HepG2 (cell line): ENCODE measurements at regions not wholly inside any gene's neighbourhood (a gene's known extent, or its start where the extent isn't known, plus 50 kb on each side); places are given as distances from the start of the nearest gene placed in this dataset.

Source experiments
- ATAC-seq: fragments of 200-7000 bp; cut with Tn5 transposase; 3 replicates; pipeline ENCODE4 v1.9.1; 2020; ENCODE audit warnings: mild to moderate bottlenecking, moderate library complexity
- BruUV-seq: library from RNA; stranded (reverse); fragments of 400-500 nt; replicated peaks from 2 replicates; lab custom pipeline; 2021; lab: Mats Ljungman, UMichigan
- CTCF ChIA-PET: fragments of 300-600 bp; formaldehyde crosslinking; extraction: SDS; loops from one replicate; lab custom pipeline; 2021; ENCODE audit warnings: low total read pairs, inconsistent platforms, low intra/inter-chr PET ratio; lab: Yijun Ruan, JAX
- POLR2A ChIA-PET: fragments of 350-600 bp; sonication (Branson Sonifier 250); formaldehyde crosslinking; loops from one replicate; lab custom pipeline; 2020; ENCODE audit warnings: antibody characterized with exemption, inconsistent platforms; lab: Yijun Ruan, JAX
- DNase-seq: peaks from one replicate; pipeline ENCODE4 v3.0.0-alpha.2; 2015; ENCODE audit warnings: low spot score
- FAIRE-seq: peaks from 3 replicates; lab custom pipeline; 2011; peaks lifted over from hg19 to GRCh38; lab: Jason Lieb, UNC
- H2AFZ ChIP-seq: one replicate; pipeline ENCODE4 v1.6.1; 2011; ENCODE audit warnings: low read length, inconsistent platforms
- H3K27ac ChIP-seq: fragments of 300-600 bp; 3 replicates; pipeline ENCODE4 v1.8.0; 2011; ENCODE audit warnings: mixed run types, mild to moderate bottlenecking, mixed read lengths, low read length, inconsistent platforms; ENCODE audit not compliant: insufficient read depth; ENCODE audit errors: extremely low read length
- H3K27me3 ChIP-seq, 2 experiments: fragments of 200-600 bp in 1 of 2; 2 replicates in 1 of 2; 3 replicates in 1 of 2; pipeline versions ENCODE4 v1.6.0 to v1.8.0; 2011; ENCODE audit warnings: low read length in 2 of 2, mild to moderate bottlenecking in 2 of 2, moderate library complexity in 2 of 2, inconsistent platforms in 1 of 2; ENCODE audit not compliant: insufficient read depth in 2 of 2, control insufficient read depth in 1 of 2
- H3K36me3 ChIP-seq, 2 experiments: fragments of 200-600 bp in 1 of 2; replicated peaks in 1 of 2; 2 replicates in 1 of 2; 3 replicates in 1 of 2; pipeline versions ENCODE4 v1.5.1 to v1.8.0; 2011; ENCODE audit warnings: low read length in 2 of 2, inconsistent platforms in 1 of 2; ENCODE audit not compliant: insufficient read depth in 2 of 2, control insufficient read depth in 1 of 2
- H3K4me1 ChIP-seq: 2 replicates; pipeline ENCODE4 v1.5.1; 2012; ENCODE audit warnings: low read length, inconsistent platforms; ENCODE audit not compliant: insufficient read depth
- H3K4me2 ChIP-seq: 2 replicates; pipeline ENCODE4 v1.6.0; 2011; ENCODE audit warnings: low read depth, low read length, inconsistent platforms
- H3K4me3 ChIP-seq, 3 experiments: fragments of 200-600 bp in 1 of 3; sonication (generic), shearing (Covaris generic) in 1 of 3; replicated peaks in 1 of 3; 2 replicates each; pipeline ENCODE4 v1.5.1; 2011 to 2016; ENCODE audit warnings: low read length in 3 of 3, inconsistent platforms in 2 of 3, low read depth in 2 of 3, mild to moderate bottlenecking in 2 of 3, control low read depth in 1 of 3, mixed read lengths in 1 of 3; ENCODE audit not compliant: insufficient read depth in 1 of 3
- H3K79me2 ChIP-seq: one replicate; pipeline ENCODE4 v1.6.1; 2011; ENCODE audit warnings: low read length, inconsistent platforms; ENCODE audit not compliant: insufficient read depth
- H3K9ac ChIP-seq: 2 replicates; pipeline ENCODE4 v1.6.0; 2011; ENCODE audit warnings: mild to moderate bottlenecking, low read depth, low read length, inconsistent platforms; ENCODE audit not compliant: insufficient read depth
- H3K9me3 ChIP-seq: 2 replicates; pipeline ENCODE4 v1.5.1; 2012; ENCODE audit warnings: mild to moderate bottlenecking, low read length
- H4K20me1 ChIP-seq: 2 replicates; pipeline ENCODE4 v1.6.0; 2011; ENCODE audit warnings: inconsistent platforms, mild to moderate bottlenecking, low read length, moderate library complexity; ENCODE audit not compliant: insufficient read depth
- HES4 ChIP-seq: sonication (generic); formaldehyde crosslinking; IDR thresholded peaks from 2 replicates; pipeline ENCODE4 v1.9.0; 2021; ENCODE audit warnings: mild to moderate bottlenecking, missing genetic modification reagents, borderline replicate concordance
- MED8 ChIP-seq: sonication (generic); formaldehyde crosslinking; IDR thresholded peaks from 2 replicates; pipeline ENCODE4 v1.8.1; 2023; ENCODE audit warnings: mild to moderate bottlenecking, missing genetic modification reagents; ENCODE audit not compliant: insufficient replicate concordance
- MTA1 ChIP-seq: sonication (generic); formaldehyde crosslinking; IDR thresholded peaks from 2 replicates; pipeline ENCODE4 v1.4.0; 2020; ENCODE audit warnings: missing genetic modification reagents, mild to moderate bottlenecking, borderline replicate concordance
- NKX3-1 ChIP-seq: sonication (generic); formaldehyde crosslinking; IDR thresholded peaks from 2 replicates; pipeline ENCODE4 v1.5.0; 2020; ENCODE audit warnings: missing genetic modification reagents
- RARG ChIP-seq: sonication (generic); formaldehyde crosslinking; IDR thresholded peaks from 2 replicates; pipeline ENCODE4 v1.4.0; 2020; ENCODE audit warnings: low read depth, mild to moderate bottlenecking, missing genetic modification reagents
- RBAK ChIP-seq: sonication (generic); formaldehyde crosslinking; IDR thresholded peaks from 2 replicates; pipeline ENCODE4 v1.5.1; 2020; ENCODE audit warnings: mild to moderate bottlenecking, missing genetic modification reagents
- SYNCRIP ChIP-seq: fragments of 200-400 bp; formaldehyde crosslinking; IDR thresholded peaks from 2 replicates; pipeline ENCODE4 v1.6.1; 2018; ENCODE audit warnings: mild to moderate bottlenecking, low read depth, low read length; ENCODE audit not compliant: insufficient read depth
- ZNF562 ChIP-seq: sonication (generic); formaldehyde crosslinking; IDR thresholded peaks from 2 replicates; pipeline ENCODE4 v1.8.0; 2022; ENCODE audit warnings: missing genetic modification reagents, borderline replicate concordance
- ZNF709 ChIP-seq: sonication (generic); formaldehyde crosslinking; IDR thresholded peaks from 2 replicates; pipeline ENCODE4 v1.5.0; 2020; ENCODE audit warnings: mild to moderate bottlenecking, missing genetic modification reagents
- ZNF746 ChIP-seq: sonication (generic); formaldehyde crosslinking; IDR thresholded peaks from 2 replicates; pipeline ENCODE4 v1.8.0; 2022; ENCODE audit warnings: mild to moderate bottlenecking, missing genetic modification reagents
- WGBS: methylation state at CpG from one replicate; pipeline ENCODE4 v1.1.6; 2017; ENCODE audit warnings: low lambda C conversion rate; 5-methylcytosine and 5-hydroxymethylcytosine counted together
- in situ Hi-C: cut with HindIII; loops from 2 replicates; pipeline ENCODE4 v1.10.0; 2017; ENCODE audit warnings: low pct_unique_long_range_greater_than_20kb; ENCODE audit not compliant: extremely low pct_ligation_motif_present
- intact Hi-C: fragments of 100-400 bp; cut with micrococcal nuclease; formaldehyde crosslinking; loops from one replicate; pipeline ENCODE4 v1.10.0; 2022; ENCODE audit not compliant: unreplicated experiment
- TF ChIP-seq, protein P1 (sequence below): sonication (generic); formaldehyde crosslinking; IDR thresholded peaks from 2 replicates; pipeline ENCODE4 v1.4.0; 2020; ENCODE audit warnings: mild to moderate bottlenecking, missing genetic modification reagents
- TF ChIP-seq, protein P2 (sequence below): sonication (generic); formaldehyde crosslinking; IDR thresholded peaks from 2 replicates; pipeline ENCODE4 v1.4.0; 2020; ENCODE audit warnings: missing genetic modification reagents, borderline replicate concordance

DNA sequence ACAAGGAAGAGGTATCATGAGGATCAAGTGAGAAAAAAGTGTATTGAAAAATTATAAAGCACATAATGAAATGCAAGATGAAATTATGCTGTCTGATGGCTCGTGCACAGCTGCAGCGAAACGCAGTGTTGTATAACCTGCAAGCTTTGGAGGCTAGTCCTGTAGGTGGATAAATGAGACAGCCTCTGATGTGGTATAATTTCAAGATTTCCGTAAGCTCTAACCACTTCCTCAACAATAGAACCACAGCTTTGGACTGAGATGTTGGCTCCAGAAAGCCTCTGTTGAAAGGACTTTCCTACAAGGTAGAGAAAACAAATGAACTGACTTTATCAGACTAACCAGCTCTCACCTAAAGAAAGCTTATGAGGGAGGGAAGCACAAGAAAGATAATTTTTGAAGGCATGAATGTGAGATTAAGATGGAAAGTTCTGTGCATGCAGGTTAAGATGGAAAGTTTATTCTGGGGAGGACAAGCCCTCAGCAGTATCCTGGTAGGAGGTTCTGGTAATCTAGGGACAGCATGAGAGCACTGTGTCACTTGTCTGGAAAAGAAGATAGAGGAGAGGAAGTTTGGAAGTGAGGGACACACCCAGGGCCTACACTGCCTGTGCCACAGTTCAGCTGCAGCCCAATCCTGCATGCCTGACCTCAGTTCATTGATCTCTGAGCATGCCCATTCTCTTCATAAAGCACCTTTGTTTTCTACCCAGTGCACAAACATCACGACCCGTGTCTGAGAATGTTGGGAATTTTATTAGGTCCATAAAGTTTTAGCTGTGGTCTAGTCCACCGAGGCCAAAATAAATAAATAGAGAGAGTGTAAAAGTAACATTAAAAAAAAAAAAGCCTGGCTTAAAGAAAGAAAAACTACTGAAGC is 161.5 kb upstream of the SFRP2 start:
- ChIA-PET CTCF (no interaction called here), POLR2A (no interaction called here)
- FAIRE-seq (no peak), ATAC-seq (peak; percentile 73), DNase-seq (peak; percentile 21)
- H4K20me1 ChIP-seq: no peaks in the 10 kb centered on the region
- no peak overlapping the region for H3K4me3 ChIP-seq
- 35% methylated on average over 7 of the region's 7 CpGs for WGBS
- intact Hi-C loops (no loop called here), in situ Hi-C loops (no loop called here)
- H3K27ac ChIP-seq: no peak overlapping the region
- BruUV-seq: no TSS peak
- no peak overlapping the region for H3K9ac ChIP-seq
- H3K27me3 ChIP-seq: no peaks in the 10 kb centered on the region
- H3K79me2 ChIP-seq: no peaks in the 10 kb centered on the region
- no peak overlapping the region for H2AFZ ChIP-seq
- no peaks in the 10 kb centered on the region for H3K9me3 ChIP-seq
- no peaks in the 10 kb centered on the region for H3K36me3 ChIP-seq
- peaks cover 6% of the 10 kb centered on the region; the same call in 1 of the 2 replicates for H3K4me1 ChIP-seq
- H3K4me2 ChIP-seq: no peak overlapping the region
- TF ChIP-seq HES4 (CRISPR knock-in tag): no peak
- no peak for TF ChIP-seq ZNF746 (CRISPR knock-in tag)
- no peak for TF ChIP-seq SYNCRIP
- TF ChIP-seq, protein P1, sequence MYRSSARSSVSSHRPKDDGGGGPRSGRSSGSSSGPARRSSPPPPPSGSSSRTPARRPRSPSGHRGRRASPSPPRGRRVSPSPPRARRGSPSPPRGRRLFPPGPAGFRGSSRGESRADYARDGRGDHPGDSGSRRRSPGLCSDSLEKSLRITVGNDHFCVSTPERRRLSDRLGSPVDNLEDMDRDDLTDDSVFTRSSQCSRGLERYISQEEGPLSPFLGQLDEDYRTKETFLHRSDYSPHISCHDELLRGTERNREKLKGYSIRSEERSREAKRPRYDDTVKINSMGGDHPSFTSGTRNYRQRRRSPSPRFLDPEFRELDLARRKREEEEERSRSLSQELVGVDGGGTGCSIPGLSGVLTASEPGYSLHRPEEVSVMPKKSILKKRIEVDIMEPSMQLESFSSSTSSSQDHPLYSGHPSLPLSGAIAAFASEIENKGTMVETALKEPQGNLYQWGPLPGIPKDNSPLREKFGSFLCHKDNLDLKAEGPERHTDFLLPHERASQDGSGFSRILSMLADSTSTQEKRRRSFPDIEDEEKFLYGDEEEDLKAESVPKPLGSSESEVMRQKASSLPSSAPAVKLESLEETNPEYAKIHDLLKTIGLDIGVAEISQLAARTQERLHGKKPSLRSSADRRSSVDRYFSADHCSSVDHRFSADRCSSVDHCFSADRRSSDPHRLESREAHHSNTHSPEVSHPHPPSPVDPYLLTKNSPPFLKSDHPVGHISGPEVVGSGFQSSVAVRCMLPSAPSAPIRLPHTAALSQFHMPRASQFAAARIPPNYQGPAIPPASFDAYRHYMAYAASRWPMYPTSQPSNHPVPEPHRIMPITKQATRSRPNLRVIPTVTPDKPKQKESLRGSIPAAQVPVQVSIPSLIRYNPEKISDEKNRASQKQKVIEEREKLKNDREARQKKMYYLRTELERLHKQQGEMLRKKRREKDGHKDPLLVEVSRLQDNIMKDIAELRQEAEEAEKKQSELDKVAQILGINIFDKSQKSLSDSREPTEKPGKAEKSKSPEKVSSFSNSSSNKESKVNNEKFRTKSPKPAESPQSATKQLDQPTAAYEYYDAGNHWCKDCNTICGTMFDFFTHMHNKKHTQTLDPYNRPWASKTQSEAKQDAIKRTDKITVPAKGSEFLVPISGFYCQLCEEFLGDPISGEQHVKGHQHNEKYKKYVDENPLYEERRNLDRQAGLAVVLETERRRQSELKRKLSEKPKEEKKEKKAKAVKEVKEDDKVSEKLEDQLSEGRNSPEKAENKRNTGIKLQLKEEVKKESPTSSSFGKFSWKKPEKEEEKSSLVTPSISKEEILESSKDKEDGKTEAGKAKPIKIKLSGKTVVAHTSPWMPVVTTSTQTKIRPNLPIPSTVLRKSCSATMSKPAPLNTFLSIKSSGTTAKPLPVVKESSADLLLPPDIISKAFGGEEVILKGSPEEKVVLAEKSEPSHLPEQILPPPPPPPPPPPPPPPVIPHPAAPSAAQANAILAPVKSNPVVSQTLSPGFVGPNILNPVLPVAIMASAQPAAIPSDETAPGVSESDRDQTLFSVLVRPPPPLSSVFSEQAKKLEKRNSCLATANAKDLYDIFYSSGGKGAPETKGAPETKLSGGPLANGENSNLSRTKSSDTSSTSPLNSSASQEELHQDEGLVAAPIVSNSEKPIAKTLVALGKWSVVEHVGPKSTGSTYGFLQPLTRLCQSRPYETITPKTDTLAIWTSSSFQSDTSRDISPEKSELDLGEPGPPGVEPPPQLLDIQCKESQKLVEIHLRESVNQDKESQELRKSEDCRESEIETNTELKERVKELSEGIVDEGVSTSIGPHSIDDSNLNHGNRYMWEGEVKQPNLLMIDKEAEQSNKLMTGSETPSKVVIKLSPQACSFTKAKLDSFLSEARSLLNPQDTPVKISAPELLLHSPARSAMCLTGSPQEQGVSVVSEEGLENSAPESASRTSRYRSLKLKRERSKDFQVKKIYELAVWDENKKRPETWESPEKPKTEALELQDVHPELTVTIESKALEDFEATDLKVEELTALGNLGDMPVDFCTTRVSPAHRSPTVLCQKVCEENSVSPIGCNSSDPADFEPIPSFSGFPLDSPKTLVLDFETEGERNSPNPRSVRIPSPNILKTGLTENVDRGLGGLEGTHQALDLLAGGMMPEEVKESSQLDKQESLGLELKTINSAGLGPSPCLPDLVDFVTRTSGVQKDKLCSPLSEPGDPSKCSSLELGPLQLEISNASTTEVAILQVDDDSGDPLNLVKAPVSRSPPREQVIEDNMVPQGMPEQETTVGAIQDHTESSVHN: no peak
- TF ChIP-seq RBAK (CRISPR knock-in tag): no peak
- no peak for TF ChIP-seq MTA1
- TF ChIP-seq, protein P2, sequence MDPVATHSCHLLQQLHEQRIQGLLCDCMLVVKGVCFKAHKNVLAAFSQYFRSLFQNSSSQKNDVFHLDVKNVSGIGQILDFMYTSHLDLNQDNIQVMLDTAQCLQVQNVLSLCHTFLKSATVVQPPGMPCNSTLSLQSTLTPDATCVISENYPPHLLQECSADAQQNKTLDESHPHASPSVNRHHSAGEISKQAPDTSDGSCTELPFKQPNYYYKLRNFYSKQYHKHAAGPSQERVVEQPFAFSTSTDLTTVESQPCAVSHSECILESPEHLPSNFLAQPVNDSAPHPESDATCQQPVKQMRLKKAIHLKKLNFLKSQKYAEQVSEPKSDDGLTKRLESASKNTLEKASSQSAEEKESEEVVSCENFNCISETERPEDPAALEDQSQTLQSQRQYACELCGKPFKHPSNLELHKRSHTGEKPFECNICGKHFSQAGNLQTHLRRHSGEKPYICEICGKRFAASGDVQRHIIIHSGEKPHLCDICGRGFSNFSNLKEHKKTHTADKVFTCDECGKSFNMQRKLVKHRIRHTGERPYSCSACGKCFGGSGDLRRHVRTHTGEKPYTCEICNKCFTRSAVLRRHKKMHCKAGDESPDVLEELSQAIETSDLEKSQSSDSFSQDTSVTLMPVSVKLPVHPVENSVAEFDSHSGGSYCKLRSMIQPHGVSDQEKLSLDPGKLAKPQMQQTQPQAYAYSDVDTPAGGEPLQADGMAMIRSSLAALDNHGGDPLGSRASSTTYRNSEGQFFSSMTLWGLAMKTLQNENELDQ (CRISPR knock-in tag): no peak
- no peak for TF ChIP-seq MED8 (CRISPR knock-in tag)
- TF ChIP-seq ZNF562 (CRISPR knock-in tag): no peak
- TF ChIP-seq ZNF709: no peak
- no peak for TF ChIP-seq RARG (CRISPR knock-in tag)
- no peak for TF ChIP-seq NKX3-1 (CRISPR knock-in tag)
